ENCODE measurements at regions not wholly inside any gene's neighbourhood (a gene's known extent, or its start where the extent isn't known, plus 50 kb on each side); places are given as distances from the start of the nearest gene placed in this dataset.

DNA sequence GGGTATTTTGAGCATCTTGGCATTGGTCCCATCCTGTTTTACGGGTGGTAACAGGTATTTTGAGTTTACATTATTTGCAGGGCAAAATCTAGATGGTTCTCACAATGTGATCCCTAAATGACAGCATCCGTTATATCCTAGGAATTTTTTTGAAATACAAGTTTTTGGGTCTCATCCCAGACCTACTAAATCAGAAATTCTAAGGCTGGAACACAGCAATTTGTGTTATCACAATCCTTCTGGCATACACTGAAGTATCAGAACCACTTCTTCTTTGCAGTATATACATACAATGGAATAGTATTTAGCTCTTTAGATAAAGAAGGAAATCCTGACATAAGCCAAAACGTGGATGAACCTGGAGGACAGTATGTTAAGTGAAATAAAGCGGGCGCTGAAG, 104.1 kb upstream of the LSM6 start:
- H3K4me3 ChIP-seq (ENCODE audit: low read depth, low read length): no peak overlapping the region
- no peak for TF ChIP-seq CTCF (IDR thresholded peaks at IDR 0.05; ENCODE audit: low read depth, low read length, missing control alignments)
- in situ Hi-C loops (cut with HindIII; ENCODE audit: low sequenced_read_pairs): no loop called here
- no peak for DNase-seq (ENCODE audit: low read depth)

- no peak for DNase-seq (ENCODE audit: low read depth)
- no peak overlapping the region for H3K4me3 ChIP-seq (ENCODE audit: low read depth, low read length)
- in situ Hi-C loops (cut with HindIII; ENCODE audit: low sequenced_read_pairs): no loop called here
- no peak for TF ChIP-seq CTCF (IDR thresholded peaks at IDR 0.05; ENCODE audit: low read depth, low read length, missing control alignments)
These were observed 112.4 kb upstream of the LSM6 start for GRCh38 chr4:146063143-146063542.

GRCh38 chr4:146062340-146062739, 113.2 kb upstream of the LSM6 start:
- DNase-seq (ENCODE audit: low read depth): no peak
- no peak overlapping the region for H3K4me3 ChIP-seq (ENCODE audit: low read depth, low read length)
- in situ Hi-C loops (cut with HindIII; ENCODE audit: low sequenced_read_pairs): no loop called here
- TF ChIP-seq CTCF (IDR thresholded peaks at IDR 0.05; ENCODE audit: low read depth, low read length, missing control alignments): no peak

DNA sequence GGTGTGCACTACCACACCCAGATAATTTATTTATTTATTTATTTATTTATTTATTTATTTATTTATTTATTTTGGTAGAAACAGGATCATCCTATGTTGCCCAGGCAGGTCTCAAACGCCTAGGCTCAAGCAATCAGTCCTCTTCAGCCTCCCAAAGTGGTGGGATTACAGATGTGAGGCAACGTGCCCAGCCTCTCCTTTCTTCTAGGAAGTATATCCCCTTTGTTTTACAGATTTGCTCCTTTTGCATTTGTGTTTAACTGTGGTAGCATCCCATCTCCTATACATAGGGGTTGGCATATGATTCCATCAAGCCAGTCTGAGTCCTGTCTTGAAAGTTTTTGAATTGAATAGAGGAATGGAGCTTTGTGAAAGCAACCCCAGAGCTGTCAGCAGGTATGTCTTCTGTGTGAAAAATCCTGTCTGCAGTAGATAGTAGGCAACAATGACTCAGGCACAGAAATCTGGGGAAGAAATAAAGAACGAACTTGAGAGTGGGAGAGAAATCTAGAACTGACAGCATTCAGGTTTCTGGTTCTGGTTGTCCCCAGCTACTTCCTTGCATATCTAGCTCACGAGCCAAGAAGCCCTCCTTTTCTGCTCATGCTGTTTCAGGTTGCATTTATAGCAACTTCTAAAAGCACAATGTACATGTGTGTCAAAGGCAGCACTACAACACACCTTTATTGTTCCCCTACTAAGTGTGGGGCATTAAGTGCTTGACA, 113.7 kb upstream of the LSM6 start:
- DNase-seq (ENCODE audit: low read depth): no peak
- H3K4me3 ChIP-seq (ENCODE audit: low read depth, low read length): no peak overlapping the region
- TF ChIP-seq CTCF (IDR thresholded peaks at IDR 0.05; ENCODE audit: low read depth, low read length, missing control alignments): no peak
- in situ Hi-C loops (cut with HindIII; ENCODE audit: low sequenced_read_pairs): no loop called here

GRCh38 chr4:146059865-146060264, 115.7 kb upstream of the LSM6 start:
- TF ChIP-seq CTCF (IDR thresholded peaks at IDR 0.05; ENCODE audit: low read depth, low read length, missing control alignments): no peak
- in situ Hi-C loops (cut with HindIII; ENCODE audit: low sequenced_read_pairs): no loop called here
- DNase-seq (ENCODE audit: low read depth): no peak

GRCh38 chr4:146059151-146059550, 116.4 kb upstream of the LSM6 start:
- DNase-seq (ENCODE audit: low read depth): no peak
- in situ Hi-C loops (cut with HindIII; ENCODE audit: low sequenced_read_pairs): no loop called here
- no peak for TF ChIP-seq CTCF (IDR thresholded peaks at IDR 0.05; ENCODE audit: low read depth, low read length, missing control alignments)
- no peak overlapping the region for H3K4me3 ChIP-seq (ENCODE audit: low read depth, low read length)

More at GRCh38 chr4:146059865-146060264, 115.7 kb upstream of the LSM6 start:
- H3K4me3 ChIP-seq (ENCODE audit: low read depth, low read length): no peak overlapping the region
